T47D (cell line): ENCODE measurements at regions not wholly inside any gene's neighbourhood (a gene's known extent, or its start where the extent isn't known, plus 50 kb on each side); places are given as distances from the start of the nearest gene placed in this dataset.
"Not testable (repeated sequence)": the region's sequence is repeated elsewhere in the genome, so short reads cannot be mapped to it uniquely, and the experiment has no call there.

Experiments used
- DNase-seq, 2 experiments: peaks; one replicate each; pipeline versions ENCODE4 v3.0.0 to v3.0.0-alpha.2; 2011 to 2012; ENCODE audit warnings: low read depth in 1 of 2, low spot score in 1 of 2
- JUND ChIP-seq: IDR thresholded peaks from 2 replicates; pipeline ENCODE4 v1.6.1; 2012; ENCODE audit warnings: low read depth
- in situ Hi-C: cut with HindIII; loops from 2 replicates; pipeline ENCODE4 v1.10.0; 2016; ENCODE audit warnings: low sequenced_read_pairs, low pct_unique_long_range_greater_than_20kb

DNA sequence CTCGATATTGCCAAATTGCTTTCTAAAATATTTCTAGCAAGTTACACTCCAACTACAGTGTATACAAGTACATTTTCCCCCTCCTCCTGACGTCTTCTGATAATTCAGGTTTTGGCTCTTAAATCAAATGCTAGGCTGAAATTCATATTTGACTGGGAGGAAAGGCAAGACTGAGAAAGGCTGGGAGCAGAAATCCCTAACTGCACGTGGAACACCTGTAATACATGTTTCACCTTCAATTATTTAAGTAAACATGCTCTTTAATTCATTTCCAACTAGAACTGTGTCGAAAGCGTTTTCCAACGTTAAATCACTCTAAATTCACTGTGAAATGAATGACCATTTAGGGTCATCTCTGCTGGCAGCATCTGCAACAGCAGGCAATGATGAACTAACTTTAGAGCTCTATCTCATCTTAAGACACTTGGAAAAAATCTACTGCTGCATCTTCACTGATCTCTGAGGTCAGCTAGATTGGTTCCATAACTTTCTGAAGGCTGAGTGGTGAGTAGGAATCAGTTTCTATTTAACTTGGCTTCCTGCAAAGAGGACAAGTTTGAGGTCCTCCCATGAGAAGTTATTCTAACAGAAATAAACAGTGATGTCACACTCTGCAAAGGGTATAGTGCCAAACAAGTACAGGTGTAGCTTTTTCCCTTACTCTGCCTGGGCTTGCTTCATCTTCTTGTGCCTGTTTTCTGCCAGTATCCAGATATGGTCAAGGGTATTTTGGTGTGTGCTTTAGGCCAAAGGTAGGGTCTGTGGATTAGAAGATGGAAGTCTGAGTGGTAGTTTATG, 144.3 kb upstream of the PAK3 start:
- TF ChIP-seq JUND = no peak
- DNase-seq = no peak
- in situ Hi-C loops = no loop called here

DNA sequence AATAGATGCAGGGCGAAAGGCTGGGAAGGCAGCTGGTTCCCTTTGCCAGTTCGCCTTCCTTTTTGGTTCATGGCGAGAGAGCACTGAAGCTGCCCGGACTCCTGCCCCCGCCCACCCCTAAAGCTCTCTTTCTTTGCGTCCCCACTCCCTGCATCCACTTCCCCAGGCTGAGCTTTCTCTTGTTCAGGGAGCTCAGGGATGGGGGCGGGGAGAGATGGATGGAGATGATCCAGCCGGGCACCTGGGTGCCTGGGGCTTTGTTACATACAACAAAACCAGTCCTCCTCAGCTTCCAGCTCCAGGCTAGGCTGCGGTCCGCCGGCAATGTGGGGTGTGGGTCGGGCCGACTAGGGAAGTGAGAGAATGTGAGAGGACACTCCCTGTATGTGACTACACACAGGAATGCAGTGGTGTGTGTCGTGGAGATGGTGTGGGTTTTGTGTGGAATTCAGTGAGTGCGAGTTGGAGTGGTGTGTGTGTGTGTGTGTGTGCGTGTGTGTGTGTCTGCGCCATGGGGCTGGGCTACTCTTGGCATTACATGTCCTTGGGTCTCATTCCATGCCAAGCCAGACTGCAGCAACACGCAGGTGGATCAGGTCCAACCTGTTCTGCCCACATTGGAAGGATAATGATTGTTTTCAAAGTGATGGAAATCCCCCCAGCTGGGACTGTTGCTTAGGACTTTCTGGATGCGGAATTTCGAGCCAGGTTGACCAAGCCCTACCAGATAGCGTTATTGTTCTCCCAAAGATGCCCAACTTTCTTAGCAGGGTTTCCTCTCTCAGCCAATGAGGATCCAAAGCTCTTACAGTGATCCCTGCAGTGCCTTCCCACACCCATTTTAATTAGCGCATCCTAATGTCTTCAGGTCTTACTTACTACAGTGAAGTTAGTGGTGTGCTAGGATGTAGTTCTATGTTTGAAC, 149.4 kb upstream of the CHRDL1 start:
- no peak for TF ChIP-seq JUND
- in situ Hi-C loops = no loop called here
- peak in 1 of 2 experiments; percentile 0 for DNase-seq

DNA sequence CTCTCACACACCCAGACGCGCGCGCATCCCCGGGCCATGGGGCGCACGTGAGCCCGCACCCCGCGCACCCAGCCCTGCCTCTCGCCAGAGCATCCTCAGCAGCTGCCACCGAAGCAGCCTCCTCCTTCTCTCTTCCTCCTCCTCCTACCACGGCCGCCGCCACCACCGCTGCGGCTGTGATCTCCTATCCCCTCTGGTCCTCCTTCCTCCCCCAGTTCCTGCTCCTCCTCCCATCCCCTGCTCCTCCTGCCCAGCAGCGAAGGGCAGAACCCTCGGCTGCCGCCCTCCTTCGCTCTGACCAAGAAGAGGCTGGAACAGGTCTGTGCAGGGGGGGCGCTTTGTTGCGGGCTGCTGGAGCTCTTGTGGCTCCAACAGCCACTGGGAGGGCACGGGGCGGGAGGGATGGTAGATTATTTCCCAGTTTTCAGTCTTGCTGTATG, 148.7 kb upstream of the CHRDL1 start:
- no peak for TF ChIP-seq JUND
- in situ Hi-C loops = no loop called here
- DNase-seq = no peak

DNA sequence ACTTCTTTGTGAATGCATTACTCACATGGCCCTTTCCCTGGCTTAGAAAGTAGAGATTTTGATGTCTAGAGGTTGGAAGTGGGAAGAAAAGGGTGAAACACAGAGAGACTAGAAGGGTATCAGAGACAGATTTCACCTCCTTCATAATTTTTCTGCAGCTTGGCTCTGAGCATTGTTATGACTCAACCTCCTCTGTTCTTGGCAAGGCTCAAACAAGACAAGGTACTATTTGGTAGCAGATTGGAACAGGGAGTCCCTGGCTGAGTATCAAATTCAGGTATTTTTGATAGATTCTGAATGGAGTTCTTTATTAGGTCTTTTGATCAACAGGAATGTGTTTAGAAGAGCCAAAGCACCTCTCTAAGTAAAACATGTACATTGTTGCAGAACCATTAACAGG, 146.3 kb upstream of the CHRDL1 start:
- no peak for TF ChIP-seq JUND
- in situ Hi-C loops = no loop called here
- DNase-seq = no peak

DNA sequence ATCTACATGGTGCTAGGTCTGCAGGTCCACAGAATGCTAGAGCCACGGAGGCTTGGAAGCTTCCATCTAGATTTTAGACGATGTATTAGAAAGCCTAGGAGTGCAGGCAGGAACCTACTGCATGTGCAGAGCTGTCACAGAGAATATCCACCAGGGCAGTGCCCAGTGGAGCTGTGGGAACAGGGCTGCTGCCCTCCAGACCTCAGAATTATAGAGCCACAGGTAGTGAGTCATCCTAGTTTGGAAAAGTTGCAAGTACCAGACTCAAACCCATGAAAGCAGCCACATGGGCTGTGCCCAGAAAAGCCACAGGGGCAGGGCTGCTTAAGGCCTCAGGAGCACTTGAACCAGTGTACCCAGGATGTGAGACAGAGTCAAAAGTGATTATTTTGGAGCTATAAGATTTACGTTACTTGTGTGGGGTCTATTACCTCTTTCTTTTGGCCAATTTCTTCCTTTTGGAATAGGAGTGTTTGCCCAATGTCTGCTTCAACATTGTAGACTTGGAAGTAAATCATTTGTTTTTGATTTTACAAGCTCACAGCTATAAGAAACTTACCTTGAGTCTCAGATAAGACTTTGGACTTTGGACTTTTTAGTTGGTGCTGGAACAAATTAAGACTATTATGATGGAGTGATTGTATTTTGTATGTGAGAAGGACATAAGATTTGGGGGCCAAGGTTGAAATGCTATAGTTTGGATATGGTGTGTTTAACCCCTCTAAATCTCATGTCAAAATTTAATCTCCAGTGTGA, 143.5 kb upstream of the CHRDL1 start:
- in situ Hi-C loops = no loop called here

DNA sequence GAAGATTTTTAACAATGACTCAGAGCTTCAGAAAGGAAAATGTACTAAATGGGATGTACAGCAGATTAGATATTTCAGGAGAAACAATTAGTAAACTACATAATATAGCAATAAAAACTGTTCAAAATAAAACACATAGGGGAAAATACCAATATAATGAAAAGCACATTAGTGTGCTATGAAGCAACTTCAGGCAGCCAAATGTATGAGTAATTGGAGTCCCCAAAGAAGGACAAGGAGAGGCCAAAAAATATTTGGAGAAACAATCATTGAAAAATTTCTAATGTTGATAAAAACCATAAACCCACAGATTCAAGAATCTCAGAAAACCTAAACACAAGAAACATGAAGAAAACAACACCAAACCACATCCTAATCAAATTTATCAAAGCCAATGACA, 129.3 kb upstream of the CHRDL1 start:
- DNase-seq = no peak
- TF ChIP-seq JUND = no peak
- in situ Hi-C loops = no loop called here

More for the DNA sequence above, 143.5 kb upstream of the CHRDL1 start:
- no peak for TF ChIP-seq JUND
- no peak for DNase-seq

DNA sequence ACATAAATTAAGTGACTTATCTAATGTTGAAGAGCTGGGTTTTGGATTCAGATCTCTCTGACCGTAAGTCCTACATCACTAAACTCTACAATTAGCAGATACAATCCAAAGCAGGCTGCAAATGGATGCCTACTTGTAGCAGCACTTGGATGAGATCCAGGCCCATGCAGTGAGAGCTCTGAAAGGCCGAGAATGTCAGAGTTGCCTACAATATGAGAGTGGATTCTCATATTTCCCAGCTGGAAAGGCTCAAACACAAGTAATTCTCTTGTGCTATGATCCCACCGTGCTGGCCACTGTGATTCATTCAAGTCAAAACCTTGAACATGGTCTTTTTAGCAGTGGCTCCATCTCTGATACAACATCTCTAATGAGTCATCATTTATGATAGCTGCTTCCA, 125.4 kb upstream of the CHRDL1 start:
- no peak for DNase-seq
- no peak for TF ChIP-seq JUND
- in situ Hi-C loops = no loop called here

DNA sequence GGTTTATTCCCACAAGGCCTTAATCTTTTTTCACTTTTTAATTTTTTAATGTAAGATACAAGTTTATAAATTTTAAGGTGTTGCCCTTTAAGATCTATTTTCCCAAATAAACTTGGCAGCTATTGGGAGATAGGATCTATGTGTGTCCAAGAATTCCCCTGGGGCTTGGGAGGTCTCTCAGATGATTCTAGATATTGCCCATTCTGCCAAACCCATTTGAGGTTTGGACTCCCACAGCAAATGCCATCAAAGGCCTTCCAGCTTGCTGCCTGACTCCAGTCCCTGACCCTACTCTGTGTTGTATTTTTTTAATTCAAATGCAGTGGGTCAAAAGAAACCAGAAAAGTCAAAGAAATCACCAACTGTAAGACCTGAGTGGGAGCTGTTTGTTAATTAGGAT, 120.0 kb upstream of the CHRDL1 start:
- TF ChIP-seq JUND = no peak
- no peak for DNase-seq
- in situ Hi-C loops = no loop called here

DNA sequence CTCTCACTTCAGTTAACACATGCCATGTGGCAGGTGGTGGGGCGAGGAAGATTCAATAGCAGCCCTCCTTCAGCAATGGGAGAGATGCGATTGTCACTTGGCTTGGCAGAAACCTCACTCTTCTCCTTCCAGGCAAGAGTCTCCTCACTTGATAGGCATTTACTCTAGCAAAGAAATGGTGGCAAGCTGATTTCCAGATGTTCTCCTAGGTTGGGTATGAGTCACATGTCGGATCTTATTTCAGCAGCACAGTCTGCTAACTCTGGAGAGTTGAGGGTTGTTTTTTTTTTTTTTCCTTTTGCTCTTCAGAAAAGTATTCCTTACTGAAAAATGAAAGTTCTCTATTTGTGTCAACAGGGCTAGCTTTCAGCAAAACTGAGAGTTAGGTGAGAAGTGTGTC, 119.5 kb upstream of the CHRDL1 start:
- TF ChIP-seq JUND = no peak
- in situ Hi-C loops = no loop called here
- no peak for DNase-seq

DNA sequence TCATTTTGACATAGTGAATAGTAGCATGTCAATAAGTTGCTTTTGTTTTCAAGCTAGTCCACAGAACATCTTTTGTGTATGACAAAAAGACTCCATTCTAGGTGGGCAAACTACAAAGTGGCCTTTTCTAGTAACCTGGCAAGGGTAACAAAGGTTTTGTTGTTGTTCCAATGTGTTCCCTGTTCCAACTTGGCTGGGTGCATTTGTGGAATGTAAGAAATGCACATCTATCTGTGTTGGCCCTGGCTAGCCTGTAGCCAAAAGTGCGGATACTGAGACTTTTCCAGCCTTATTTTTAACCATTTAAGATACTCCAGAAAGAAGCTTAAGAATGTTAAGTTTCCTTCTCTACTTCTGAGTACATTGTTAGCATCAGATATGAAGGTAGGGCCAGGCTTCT, 118.7 kb upstream of the CHRDL1 start:
- TF ChIP-seq JUND = no peak
- in situ Hi-C loops = no loop called here
- DNase-seq = no peak

DNA sequence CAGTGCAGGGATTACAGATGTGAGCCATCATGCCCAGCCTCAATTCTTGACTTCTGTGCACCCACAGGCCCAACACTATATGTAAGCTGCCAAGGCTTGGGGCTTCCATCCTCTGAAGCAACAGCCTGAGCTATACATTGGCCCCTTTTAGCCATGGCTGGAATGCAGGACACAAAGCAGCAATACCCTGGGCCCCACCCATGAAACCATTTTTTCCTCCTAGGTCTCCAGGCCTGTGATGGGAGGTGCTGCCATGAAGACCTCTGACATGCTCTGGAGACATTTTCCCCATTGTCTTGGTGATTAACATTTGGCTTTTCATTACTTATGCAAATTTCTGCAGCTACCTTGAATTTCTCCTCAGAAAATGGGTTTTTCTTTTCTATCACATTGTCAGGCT, 109.1 kb upstream of the CHRDL1 start:
- in situ Hi-C loops, DNase-seq: not testable (repeated sequence)

DNA sequence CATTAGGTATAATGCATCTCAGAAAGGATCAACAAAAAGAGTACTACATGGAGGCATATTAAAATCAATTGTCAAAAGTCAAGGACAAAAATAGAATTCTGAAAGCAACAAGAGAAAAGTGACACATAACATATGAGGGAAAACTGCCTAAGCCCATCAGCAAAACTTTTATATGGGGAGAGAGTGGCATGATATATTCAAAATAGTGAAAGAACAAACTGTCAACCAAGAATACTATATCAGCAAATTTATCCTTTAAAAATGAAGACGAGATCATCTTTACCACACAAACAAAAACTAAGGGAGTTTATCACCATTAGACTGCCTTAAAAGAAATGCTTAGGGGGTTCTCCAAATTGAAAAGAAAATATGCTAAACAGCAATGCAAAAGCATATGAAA, 86.4 kb upstream of the CHRDL1 start:
- in situ Hi-C loops = no loop called here
- TF ChIP-seq JUND = no peak
- DNase-seq = no peak
